Testis (tissue), 2 donors: ENCODE measurements at regions not wholly inside any gene's neighbourhood (a gene's known extent, or its start where the extent isn't known, plus 50 kb on each side); places are given as distances from the start of the nearest gene placed in this dataset.

Source experiments
- DNase-seq: peaks from one replicate; pipeline ENCODE4 v3.0.0-alpha.2; 2019
- H3K27ac ChIP-seq, 2 donors: fragments of 200-600 bp; sonication (generic); one replicate each; pipeline ENCODE4 v1.5.1; 2019
- H3K27me3 ChIP-seq: fragments of 200-600 bp; sonication (generic); one replicate; pipeline ENCODE4 v1.5.1; 2019
- H3K36me3 ChIP-seq: fragments of 200-600 bp; sonication (generic); one replicate; pipeline ENCODE4 v1.5.1; 2017; ENCODE audit warnings: low read depth; ENCODE audit errors: missing control alignments
- H3K4me1 ChIP-seq: fragments of 200-600 bp; sonication (generic); one replicate; pipeline ENCODE4 v1.5.1; 2019
- H3K4me3 ChIP-seq, 2 donors: fragments of 200-600 bp; sonication (generic); one replicate each; pipeline ENCODE4 v1.5.1; 2017 to 2019
- H3K9me3 ChIP-seq: fragments of 200-600 bp; sonication (generic); one replicate; pipeline ENCODE4 v1.5.1; 2017
- CTCF ChIP-seq, 3 experiments: fragments of 450-650 bp in 2 of 3; fragments of 200-600 bp in 1 of 3; sonication (generic) in 1 of 3; IDR thresholded peaks; one replicate each; pipeline ENCODE4 v1.5.1; 2016 to 2019; ENCODE audit warnings: antibody characterized with exemption in 3 of 3, mild to moderate bottlenecking in 2 of 3, moderate library complexity in 1 of 3
- POLR2A ChIP-seq: fragments of 450-650 bp; IDR thresholded peaks from one replicate; pipeline ENCODE4 v1.6.1; 2017; ENCODE audit warnings: antibody characterized with exemption, mild to moderate bottlenecking, moderate library complexity
- WGBS, 2 donors: methylation state at CpG; one replicate each; pipeline ENCODE4 v1.1.5; 2018; 5-methylcytosine and 5-hydroxymethylcytosine counted together
- intact Hi-C: fragments of 100-400 bp; cut with DNase I; formaldehyde crosslinking; loops from one replicate; pipeline ENCODE4 v1.15.1; 2023; ENCODE audit warnings: low total_unique reads

GRCh38 chr2:8438996-8439395 lies 242.9 kb upstream of the ID2 start:
- TF ChIP-seq CTCF (IDR thresholded peaks at IDR 0.05) (no peak), POLR2A (no peak)
- intact Hi-C loops = no loop called here
- H3K36me3 ChIP-seq = no peaks in the 10 kb centered on the region
- no peaks in the 10 kb centered on the region for H3K27me3 ChIP-seq
- DNase-seq = no peak
- no peaks in the 10 kb centered on the region for H3K9me3 ChIP-seq
- 95 to 97% methylated on average over 7 of the region's 7 CpGs for WGBS, 2 donors
- H3K4me1 ChIP-seq = no peaks in the 10 kb centered on the region
- H3K4me3 ChIP-seq = no peak overlapping the region
- no peak overlapping the region for H3K27ac ChIP-seq

GRCh38 chr2:8440029-8440778 lies 241.7 kb upstream of the ID2 start:
- DNase-seq = no peak
- intact Hi-C loops = no loop called here
- no peak for TF ChIP-seq POLR2A
- TF ChIP-seq CTCF (IDR thresholded peaks at IDR 0.05) = no peak
- Histone ChIP-seq H3K36me3 (no peaks in the 10 kb centered on the region), H3K9me3 (no peaks in the 10 kb centered on the region), H3K27me3 (no peaks in the 10 kb centered on the region), H3K4me3 (no peak overlapping the region), H3K4me1 (no peaks in the 10 kb centered on the region), H3K27ac (no peak overlapping the region)
- WGBS, 2 donors = 84% methylated on average over 6 to 12 of the region's 12 CpGs

- no peaks in the 10 kb centered on the region for H3K27me3 ChIP-seq
- no peaks in the 10 kb centered on the region for H3K4me1 ChIP-seq
- H3K36me3 ChIP-seq = no peaks in the 10 kb centered on the region
- no peaks in the 10 kb centered on the region for H3K9me3 ChIP-seq
- no peak overlapping the region for H3K27ac ChIP-seq
- no peak for DNase-seq
- intact Hi-C loops = no loop called here
- H3K4me3 ChIP-seq = no peak overlapping the region
- WGBS, 2 donors = 85 to 87% methylated on average over 12 of the region's 12 CpGs
- no peak for TF ChIP-seq POLR2A
- TF ChIP-seq CTCF (IDR thresholded peaks at IDR 0.05) = no peak
These were observed 240.5 kb upstream of the ID2 start for GRCh38 chr2:8441371-8441770.

GRCh38 chr2:8441986-8442385 lies 239.9 kb upstream of the ID2 start:
- no peaks in the 10 kb centered on the region for H3K27me3 ChIP-seq
- WGBS, 2 donors = 76% methylated on average over 2 of the region's 2 CpGs
- no peak for DNase-seq
- intact Hi-C loops = no loop called here
- no peak overlapping the region for H3K27ac ChIP-seq
- TF ChIP-seq CTCF (IDR thresholded peaks at IDR 0.05) = no peak
- no peak for TF ChIP-seq POLR2A
- no peaks in the 10 kb centered on the region for H3K4me1 ChIP-seq
- H3K36me3 ChIP-seq = no peaks in the 10 kb centered on the region
- no peaks in the 10 kb centered on the region for H3K9me3 ChIP-seq
- H3K4me3 ChIP-seq = no peak overlapping the region

- DNase-seq = no peak
- intact Hi-C loops = no loop called here
- WGBS, 2 donors = 49 to 57% methylated on average over 4 of the region's 4 CpGs
- H3K9me3 ChIP-seq = no peaks in the 10 kb centered on the region
- H3K36me3 ChIP-seq = no peaks in the 10 kb centered on the region
- H3K4me3 ChIP-seq = no peak overlapping the region
- H3K4me1 ChIP-seq = no peaks in the 10 kb centered on the region
- H3K27ac ChIP-seq = no peak overlapping the region
- H3K27me3 ChIP-seq = no peaks in the 10 kb centered on the region
- TF ChIP-seq CTCF (IDR thresholded peaks at IDR 0.05) (no peak), POLR2A (no peak)
These were observed 238.9 kb upstream of the ID2 start for GRCh38 chr2:8442833-8443486.
